GM11168 (cell line): ENCODE measurements at regions not wholly inside any gene's neighbourhood (a gene's known extent, or its start where the extent isn't known, plus 50 kb on each side); places are given as distances from the start of the nearest gene placed in this dataset.

ENCODE experiments used
- in situ Hi-C: fragments of 300-500 bp; cut with MboI; formaldehyde crosslinking; loops from one replicate; pipeline ENCODE4 v1.12.0; 2022; ENCODE audit warnings: low sequenced_read_pairs; ENCODE audit not compliant: unreplicated experiment

DNA sequence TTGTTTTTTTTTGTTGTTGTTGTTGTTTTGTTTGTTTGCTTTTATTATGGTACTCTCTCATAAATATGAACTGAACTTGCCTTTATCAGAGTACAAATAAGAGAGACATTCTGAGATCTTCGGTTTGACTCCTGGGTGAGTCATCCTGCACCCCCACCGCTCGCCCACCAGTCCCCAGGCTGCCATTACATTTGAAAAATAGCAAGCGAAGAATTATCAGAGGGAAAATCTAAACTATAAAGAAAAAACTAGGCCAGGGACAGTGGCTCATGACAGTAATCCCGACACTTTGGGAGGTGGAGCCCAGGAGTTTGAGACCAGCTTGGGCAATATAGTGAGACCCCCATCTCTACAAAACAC, 122.1 kb upstream of the MAP3K1 start:
- in situ Hi-C loops = no loop called here

DNA sequence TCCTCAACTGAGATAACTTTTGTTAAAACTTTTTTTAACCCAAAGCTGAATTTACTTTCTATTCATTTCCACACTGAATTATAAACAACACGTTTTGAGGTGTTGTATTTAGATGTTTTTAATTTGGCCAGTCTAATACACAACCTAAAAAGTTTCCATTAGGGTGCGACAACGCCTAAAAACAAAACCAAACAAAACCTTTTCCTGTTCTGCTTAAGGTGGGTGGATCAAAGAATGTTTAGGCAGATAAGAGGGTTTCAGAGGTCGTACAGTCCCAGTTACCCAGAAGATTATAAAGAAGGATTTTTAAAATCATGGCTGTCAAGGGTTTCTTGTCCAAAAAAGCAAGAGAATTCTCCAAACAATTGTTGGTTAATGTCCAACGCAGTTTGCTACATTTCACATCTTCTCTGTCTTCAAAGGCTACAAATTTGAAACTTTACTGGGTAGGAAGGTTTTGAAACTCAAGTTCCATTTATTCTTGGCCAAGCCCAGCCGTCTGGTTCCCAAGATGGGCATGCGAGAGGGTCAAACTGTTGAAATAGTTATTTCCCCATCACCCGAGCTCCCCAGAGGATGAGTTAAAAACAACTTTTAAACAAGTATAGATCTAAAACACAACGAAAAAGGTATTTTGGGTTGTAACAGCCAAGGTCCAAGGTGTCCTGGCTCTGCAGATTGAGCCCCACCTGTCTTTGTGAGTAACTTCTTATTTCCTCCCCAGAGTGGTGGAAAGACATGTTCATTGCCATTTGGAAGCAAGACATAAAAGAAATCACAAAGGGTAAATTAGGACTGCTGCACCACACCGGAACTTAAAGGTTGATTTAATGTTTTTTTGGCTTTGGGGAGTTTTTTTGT, 122.8 kb upstream of the MAP3K1 start:
- in situ Hi-C loops = no loop called here

DNA sequence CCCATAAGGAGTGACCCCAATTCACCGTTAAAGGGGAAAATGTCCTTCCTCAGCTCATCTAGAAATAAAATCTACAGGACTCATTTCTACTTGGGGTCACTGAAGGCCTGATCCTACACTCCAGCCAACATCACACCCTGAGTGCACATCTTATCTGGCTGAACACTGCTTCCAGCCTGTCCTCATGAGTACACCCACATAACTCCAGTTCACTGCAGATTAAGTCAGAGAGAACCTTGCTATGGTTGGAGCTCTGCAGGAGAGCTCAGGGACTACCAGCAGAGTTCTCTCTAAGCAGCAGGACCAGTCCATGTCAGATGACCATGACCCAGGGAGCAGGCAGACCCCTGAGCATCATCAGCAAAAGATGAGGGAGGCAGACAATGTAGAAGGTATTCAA, 126.9 kb upstream of the MAP3K1 start:
- in situ Hi-C loops = loop anchor here (10.0 kb wide), 1 partner anchor 116 kb away; no protein-coding TSS in a partner anchor

DNA sequence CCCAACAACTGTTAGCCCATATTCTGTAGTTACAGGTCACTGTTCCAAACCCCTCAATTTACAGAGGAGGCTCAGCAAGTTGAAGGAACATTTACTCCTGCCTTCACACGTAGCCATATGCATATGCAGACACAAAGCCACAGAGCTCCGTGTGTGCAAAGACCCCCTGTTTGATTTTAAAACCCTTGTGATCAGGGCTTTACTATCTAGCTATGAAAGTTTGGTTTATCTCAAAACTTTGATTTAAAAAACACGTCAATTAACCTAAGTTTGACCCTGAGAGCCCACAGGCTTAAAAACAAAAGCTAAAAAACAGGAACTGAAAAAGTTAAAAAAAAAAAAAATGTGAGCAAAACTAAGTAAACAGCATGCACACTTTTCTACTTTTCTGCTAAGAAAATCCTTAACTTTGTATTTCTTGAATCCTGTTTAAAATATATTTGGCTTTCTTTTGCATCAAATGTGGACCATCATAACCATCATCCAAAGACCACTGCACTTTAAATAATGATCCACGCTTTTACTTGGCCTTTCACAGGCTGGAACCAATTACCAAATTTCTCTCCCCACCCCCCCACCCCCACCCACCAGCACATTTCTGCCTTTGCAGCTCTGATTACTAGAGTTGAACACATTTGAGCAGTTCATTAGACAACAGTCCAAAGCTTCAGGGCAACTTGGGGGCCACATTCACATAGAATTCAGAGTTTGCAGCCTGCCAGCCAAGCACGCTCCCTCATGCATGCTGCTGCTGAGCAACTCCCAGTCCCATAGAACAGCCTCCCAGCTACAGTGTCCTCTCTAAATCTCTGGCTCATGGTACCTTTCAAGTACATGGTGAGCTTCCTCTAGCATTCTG, 128.8 kb upstream of the MAP3K1 start:
- in situ Hi-C loops = loop anchor here (10.0 kb wide), 1 partner anchor 118 kb away; no protein-coding TSS in a partner anchor

DNA sequence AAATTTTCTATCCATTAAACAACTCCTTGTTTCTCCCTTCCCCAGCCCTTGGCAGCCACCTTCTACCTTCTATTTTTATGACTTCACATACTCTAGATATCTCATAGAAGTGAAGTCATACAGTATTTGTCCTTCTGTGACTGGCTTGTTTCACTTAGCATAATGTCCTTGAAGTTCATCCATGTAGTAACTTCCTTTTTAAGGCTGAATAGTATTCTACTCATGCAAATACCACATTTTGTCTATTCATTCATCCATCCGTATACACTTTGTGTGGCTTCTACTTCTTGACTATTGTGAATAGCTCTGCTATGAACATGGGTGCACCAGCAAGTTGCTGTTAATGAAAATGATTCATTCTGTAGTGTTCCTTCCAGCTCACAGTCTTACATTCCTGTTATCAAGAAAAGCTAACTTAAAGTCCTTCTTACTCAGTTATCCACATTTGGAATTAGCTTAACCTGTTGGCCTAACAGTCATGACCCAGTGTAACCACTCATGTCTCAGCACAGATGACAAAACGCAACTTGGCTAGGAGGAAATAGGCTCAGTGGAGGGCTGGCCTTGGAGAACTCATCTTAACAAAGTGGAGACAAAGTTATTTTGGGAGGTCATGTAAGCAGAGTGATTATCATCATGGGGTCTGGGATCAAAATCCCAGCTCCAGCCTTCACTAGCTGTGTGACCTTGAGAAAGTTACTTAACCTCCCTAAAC, 129.7 kb upstream of the MAP3K1 start:
- in situ Hi-C loops = loop anchor here (10.0 kb wide), 1 partner anchor 119 kb away; no protein-coding TSS in a partner anchor

DNA sequence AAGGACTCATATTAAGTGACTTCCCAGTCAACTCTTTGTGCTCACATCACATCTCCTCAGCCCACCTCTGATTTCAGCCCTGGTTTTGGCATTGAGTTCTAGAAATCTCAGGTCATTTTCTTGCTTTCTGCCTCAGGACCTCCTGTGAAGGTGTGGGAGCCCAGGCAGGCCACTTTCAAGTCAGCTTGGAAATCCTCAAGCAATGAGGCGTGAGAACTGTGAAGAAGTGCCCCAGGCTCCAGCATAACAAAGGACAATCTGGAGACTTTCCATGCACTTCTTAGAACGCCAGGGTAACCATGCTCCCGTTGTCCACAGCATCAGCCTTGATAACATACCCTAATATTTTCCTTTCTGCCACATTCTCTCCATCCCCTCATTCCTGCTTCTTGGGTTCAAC, 131.2 kb upstream of the MAP3K1 start:
- in situ Hi-C loops = loop anchor here (10.0 kb wide), 1 partner anchor 121 kb away; no protein-coding TSS in a partner anchor

DNA sequence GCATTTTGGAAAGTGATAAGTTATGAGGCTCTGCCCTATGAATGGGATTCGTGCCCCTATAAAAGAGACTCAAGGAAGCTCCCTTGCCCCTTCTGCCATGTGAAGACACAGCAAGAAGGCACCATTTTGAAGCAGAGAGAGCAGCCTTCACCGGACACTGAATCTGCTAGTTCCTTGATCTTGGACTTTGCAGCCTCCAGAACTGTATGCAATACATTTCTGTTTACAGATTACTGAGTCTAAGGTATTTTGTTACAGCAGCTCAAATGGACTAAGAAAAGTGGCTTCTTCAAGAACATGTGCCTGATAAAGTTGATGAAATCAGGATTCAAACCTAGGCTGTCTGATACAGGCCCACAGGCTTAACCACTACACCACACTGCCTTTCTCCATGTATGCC, 131.6 kb upstream of the MAP3K1 start:
- in situ Hi-C loops = loop anchor here (10.0 kb wide), 1 partner anchor 121 kb away; no protein-coding TSS in a partner anchor

DNA sequence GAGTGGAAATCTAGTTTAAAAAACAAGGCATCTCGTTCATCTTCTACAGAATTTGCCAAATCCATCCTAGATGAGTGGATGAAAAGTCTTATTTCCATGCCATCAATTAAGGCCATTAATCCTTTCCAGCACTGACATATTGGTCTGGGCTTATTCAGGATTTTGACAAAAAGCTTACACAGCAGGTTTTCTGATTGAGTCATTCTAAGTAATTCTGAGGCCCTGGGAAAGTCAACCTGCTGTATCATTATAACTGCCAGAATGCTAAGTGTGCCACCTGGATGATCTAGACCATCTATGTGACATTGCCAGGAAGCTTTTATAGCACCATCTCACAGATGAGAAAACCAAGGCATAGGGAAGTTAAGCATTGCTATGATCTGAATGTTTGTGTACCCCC, 132.1 kb upstream of the MAP3K1 start:
- in situ Hi-C loops = loop anchor here (10.0 kb wide), 1 partner anchor 122 kb away; no protein-coding TSS in a partner anchor

DNA sequence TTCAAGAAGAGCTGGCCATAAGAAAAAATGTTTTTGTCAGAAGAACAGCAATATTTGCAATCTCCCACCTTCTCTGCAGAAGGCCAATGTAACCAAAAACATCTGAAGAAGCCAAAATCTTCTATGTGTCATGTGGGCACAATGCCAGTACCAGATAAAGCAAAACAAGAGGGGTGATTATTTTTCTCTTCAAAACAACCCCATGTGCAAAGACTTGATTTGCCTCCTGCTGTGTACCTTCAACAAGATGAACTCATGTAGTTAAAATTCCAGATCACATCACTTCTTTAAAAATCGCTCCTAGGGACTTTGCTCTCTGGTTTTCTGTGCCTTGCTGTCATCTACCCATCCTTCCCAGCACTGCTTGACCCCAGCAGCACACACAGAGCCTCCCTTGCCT, 134.0 kb upstream of the MAP3K1 start:
- in situ Hi-C loops = loop anchor here (10.0 kb wide), 1 partner anchor 123 kb away; no protein-coding TSS in a partner anchor

DNA sequence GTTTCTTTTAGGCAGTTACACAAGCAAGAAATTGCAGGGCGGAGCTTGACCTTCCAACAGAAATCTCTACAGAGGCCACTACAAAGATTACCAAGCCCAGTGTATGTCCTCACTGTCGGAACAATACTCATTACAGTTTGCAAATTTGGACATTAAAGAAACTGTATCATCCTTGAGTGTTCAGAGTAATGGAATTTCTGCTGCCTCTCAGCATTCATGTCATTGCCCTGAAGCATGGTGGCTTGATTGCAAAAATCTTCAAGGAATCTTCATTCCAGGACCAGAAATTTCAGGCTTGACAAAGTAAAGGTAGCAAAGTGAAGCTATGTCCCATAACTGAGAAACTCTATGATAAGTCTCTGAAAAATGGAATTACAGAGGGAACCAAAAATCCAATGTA, 134.6 kb upstream of the MAP3K1 start:
- in situ Hi-C loops = loop anchor here (10.0 kb wide), 1 partner anchor 124 kb away; no protein-coding TSS in a partner anchor

DNA sequence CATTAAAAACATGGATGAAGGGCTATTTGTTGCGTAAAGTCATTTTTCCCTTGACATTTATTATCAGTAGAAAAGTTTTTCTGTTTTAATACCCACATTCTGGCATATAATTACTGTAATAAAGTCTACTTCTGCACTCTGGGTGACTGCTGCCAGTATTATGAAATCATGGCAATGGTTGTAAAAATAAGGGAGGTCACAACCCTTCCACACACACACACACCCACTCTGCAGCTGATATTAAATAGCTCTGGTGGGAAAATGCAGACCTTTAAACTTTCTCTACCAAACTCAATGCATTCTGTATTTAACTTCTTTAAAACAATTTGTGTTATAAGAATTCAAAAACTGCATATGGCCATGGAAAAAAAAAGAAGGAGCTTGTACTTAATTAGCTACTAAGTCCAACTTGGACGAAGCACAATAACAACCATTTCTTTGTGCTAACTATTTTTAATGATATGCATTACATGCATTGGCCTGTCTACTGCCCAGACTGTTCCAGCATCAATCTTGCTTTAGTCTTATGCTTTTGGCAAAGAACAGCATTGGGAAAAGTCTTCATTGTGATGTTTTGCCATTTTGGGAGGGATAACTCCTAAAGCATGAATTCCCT, 137.6 kb upstream of the MAP3K1 start:
- in situ Hi-C loops = no loop called here

DNA sequence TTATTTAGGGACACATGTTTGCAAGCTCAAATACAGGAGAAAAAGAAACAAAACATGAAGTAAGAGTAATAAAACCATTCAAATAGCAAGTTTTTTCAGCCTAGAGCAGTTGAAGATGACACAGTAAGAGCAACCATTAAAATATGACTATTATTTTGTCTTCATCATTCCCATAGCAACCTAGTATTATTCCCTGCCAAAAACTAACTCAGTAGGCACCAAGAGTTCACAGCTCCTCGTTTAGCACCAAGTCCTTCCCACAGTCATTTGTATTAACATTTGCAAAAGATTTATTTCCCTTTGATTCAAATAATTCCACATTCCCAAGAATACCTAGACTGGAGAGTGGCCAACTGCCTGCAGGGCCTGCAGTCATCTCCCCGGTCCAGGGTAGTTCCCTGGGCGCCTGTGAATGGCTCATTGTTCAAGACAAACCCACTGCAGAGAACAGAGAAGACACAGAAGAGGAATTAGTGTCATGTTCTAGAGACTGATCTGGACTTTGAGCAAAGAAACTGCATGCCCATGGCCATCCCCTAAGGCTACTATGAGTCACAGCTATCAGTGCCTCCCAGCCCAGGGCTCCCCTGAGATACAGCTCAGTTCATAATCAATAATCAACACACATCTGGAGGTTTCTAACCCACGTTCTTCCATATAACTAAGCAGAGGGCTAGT, 139.1 kb upstream of the MAP3K1 start:
- in situ Hi-C loops = no loop called here

DNA sequence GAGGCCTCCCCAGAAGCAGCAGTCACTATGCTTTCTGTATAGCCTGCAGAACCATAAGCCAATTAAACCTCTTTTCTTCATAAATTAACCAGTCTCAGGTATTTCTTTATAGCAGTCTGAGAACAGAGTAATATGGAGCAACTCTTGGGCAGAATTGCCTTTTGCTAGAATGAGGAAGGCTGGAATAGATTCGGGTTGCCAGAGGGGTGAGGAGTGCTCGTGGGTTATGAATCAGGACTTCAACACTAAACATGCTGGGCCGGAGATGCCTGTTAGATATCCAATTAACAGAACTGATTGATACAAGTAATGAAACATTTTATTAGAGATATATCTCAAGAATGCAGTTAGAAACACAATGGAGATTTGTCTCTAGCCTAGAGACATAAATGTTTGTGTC, 140.9 kb upstream of the MAP3K1 start:
- in situ Hi-C loops = no loop called here

DNA sequence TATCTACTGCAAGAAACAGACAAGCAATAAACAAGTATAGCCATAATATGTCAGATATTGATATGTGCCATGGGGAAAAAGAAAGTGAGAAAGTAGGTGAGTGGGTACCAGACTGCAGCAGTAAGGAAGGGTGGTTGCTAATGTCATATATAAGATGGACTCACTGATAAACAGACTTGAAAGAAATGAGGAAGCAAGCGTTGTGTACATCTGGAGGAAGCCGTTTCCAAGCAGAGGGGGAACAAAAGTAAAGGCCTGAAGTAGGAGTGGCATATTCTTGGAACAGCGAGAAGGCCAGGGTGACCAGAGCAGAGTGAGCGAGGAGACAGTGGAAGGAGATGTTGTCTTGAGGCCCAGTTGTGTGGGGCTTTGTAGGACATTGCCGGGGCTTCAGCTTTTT, 142.2 kb upstream of the MAP3K1 start:
- in situ Hi-C loops = no loop called here

DNA sequence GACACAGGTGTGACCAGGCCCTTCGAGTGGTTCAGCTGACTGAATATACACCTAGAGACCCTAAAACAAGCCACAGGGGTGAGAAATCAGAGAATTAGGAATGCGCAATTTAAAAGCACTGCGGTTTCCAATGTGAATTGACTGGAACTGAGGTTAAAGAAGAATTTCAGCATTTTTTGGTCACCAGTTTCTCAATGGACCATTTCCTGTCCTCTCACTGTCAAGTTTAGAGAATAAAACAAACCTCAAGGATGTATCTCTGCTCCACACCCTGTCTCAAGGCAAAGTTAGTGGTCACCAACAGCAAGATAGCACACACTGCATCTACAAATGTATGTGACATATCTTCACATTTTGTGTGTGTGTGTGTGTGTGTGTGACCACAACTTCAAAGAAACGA, 143.8 kb upstream of the MAP3K1 start:
- in situ Hi-C loops = no loop called here

DNA sequence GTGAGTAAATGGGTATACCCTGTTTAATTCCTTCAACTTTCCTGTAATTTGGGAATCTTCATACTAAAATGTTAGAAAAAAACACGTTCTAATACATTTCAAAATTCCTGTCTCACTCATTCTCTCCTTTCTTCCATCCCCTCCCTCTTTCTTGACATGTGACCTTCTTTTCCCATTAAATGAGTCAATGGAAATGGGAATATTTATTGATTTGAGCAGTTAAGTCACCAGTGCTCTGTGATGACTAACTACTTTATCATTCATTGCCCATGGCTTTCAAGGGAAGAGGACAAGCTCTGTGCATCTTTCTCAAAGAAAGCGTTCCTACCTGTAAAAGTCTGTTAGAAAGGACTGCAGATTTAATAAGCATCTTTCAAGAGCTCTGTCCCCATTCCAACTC, 144.4 kb upstream of the MAP3K1 start:
- in situ Hi-C loops = no loop called here

DNA sequence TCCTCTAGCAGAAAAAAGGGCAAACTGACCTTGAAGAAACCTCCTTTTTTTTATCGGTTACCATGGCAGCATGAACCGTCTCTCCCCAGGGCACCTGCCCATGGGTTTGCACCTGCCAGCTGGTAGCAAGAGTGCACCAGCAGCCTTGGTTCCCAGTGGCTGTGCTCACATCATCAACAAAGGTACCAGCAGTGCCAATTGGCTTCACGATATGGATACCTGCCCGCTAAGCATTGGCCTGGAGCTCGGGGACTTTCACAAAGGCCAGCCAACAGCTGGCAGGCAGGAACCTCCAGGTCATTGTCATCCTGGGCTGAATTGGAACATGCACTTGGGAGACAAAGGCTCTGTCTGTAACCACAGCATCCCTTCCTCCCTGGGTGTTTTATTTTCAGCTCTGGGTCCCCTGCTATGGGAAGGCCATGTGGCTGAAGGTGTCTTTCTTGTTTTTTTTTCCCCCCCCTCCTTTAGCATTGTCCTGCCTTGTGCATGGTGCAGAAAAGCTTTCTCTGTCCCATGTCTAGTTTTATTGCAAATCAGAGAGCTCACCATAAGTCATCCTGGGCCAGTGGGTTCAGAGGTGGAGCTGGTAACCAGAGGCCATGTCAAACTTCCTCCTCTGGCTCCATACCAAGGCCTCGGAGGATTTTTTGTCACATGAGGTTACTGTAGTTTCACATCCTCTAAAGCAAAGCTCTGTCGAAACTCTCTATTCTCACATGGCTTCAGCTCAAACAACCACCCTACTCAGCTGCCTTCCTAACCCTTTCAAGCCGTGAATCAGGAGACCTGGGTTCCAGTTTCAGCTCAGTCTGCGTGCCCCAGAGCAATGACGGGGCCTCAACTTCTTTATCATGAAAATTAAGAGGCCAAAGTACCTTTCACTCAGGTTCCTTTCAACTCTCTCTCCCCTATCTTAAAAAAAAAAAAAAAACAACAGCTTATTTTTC, 145.5 kb upstream of the MAP3K1 start:
- in situ Hi-C loops = no loop called here

DNA sequence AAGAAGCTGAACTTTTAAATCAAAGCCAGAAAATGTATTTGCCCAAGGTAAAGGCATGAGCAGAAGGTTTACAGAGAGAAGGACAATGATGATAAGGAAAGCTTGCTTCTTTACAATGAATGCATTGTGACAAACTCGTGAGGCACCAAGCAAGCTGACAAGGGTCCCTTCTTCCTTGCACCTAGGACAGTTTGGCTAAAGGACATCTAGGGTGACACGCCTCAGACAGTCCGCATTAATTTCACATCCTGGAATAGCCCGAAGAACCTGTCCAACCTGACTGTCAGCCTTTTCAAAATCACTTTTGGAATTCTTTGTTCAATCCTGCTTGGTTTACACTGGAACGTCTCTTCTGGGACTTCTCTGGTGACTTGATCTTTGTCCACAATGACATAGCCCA, 146.4 kb upstream of the MAP3K1 start:
- in situ Hi-C loops = no loop called here
